Karpas-422 (cell line): ENCODE measurements at regions not wholly inside any gene's neighbourhood (a gene's known extent, or its start where the extent isn't known, plus 50 kb on each side); places are given as distances from the start of the nearest gene placed in this dataset.

Experiments
- DNase-seq: peaks from one replicate; pipeline ENCODE4 v3.0.0-alpha.2; 2015
- H2AFZ ChIP-seq: fragments of 200-600 bp; sonication (generic); 2 replicates; pipeline ENCODE4 v1.6.1; 2014; ENCODE audit warnings: antibody characterized with exemption, low read length, mixed read lengths
- H3K27ac ChIP-seq: fragments of 200-600 bp; sonication (generic); 2 replicates; pipeline ENCODE4 v1.5.1; 2014; ENCODE audit warnings: mild to moderate bottlenecking, low read length, moderate library complexity
- H3K27me3 ChIP-seq: fragments of 200-600 bp; sonication (generic); 2 replicates; pipeline ENCODE4 v1.6.1; 2014; ENCODE audit warnings: low read length, mixed read lengths
- H3K36me3 ChIP-seq: fragments of 200-600 bp; sonication (generic); 2 replicates; pipeline ENCODE4 v1.6.1; 2014; ENCODE audit warnings: low read length, mixed read lengths; ENCODE audit not compliant: insufficient read depth
- H3K4me1 ChIP-seq: fragments of 200-600 bp; sonication (generic); 2 replicates; pipeline ENCODE4 v1.6.1; 2014; ENCODE audit warnings: mild to moderate bottlenecking, low read length, mixed read lengths
- H3K4me2 ChIP-seq: fragments of 200-600 bp; sonication (generic); 2 replicates; pipeline ENCODE4 v1.6.1; 2014; ENCODE audit warnings: low read length, low read depth, mild to moderate bottlenecking; ENCODE audit not compliant: poor library complexity, severe bottlenecking
- H3K4me3 ChIP-seq: fragments of 200-600 bp; sonication (generic); 2 replicates; pipeline ENCODE4 v1.5.1; 2014; ENCODE audit warnings: mild to moderate bottlenecking, antibody characterized with exemption, low read length, mixed read lengths
- H3K79me2 ChIP-seq: fragments of 200-600 bp; sonication (generic); 2 replicates; pipeline ENCODE4 v1.6.1; 2014; ENCODE audit warnings: mild to moderate bottlenecking, low read length, mixed read lengths
- H3K9ac ChIP-seq: fragments of 200-600 bp; sonication (generic); 2 replicates; pipeline ENCODE4 v1.6.0; 2014; ENCODE audit warnings: low read length
- H3K9me2 ChIP-seq: fragments of 200-600 bp; sonication (generic), shearing (Covaris generic); replicated peaks from 2 replicates; pipeline ENCODE4 v1.6.0; 2014; ENCODE audit warnings: mild to moderate bottlenecking, low read length, moderate library complexity; ENCODE audit not compliant: insufficient read depth
- H3K9me3 ChIP-seq: fragments of 300-700, 200-600 bp; sonication (generic); 2 replicates; pipeline ENCODE4 v1.6.1; 2014; ENCODE audit warnings: low read length, mixed read lengths
- H4K20me1 ChIP-seq: fragments of 200-600 bp; sonication (generic); 2 replicates; pipeline ENCODE4 v1.6.1; 2014; ENCODE audit warnings: mild to moderate bottlenecking, antibody characterized with exemption, low read length, low read depth; ENCODE audit not compliant: insufficient read depth

- Histone ChIP-seq H4K20me1 (no peaks in the 10 kb centered on the region), H3K27me3 (no peaks in the 10 kb centered on the region), H3K4me2 (no peak overlapping the region), H3K9ac (no peak overlapping the region), H3K4me3 (no peak overlapping the region), H3K27ac (no peak overlapping the region), H2AFZ (no peak overlapping the region), H3K79me2 (no peaks in the 10 kb centered on the region), H3K4me1 (peaks cover 15% of the 10 kb centered on the region), H3K36me3 (no peaks in the 10 kb centered on the region), H3K9me2 (no peaks in the 10 kb centered on the region), H3K9me3 (no peaks in the 10 kb centered on the region)
- no peak for DNase-seq
Observed at GRCh38 chr12:92076101-92076500, 69.5 kb downstream of the BTG1 start.

GRCh38 chr12:92075425-92075914, 70.2 kb downstream of the BTG1 start:
- H3K9ac ChIP-seq, result no peak overlapping the region
- H4K20me1 ChIP-seq, result no peaks in the 10 kb centered on the region
- H3K27me3 ChIP-seq, result no peaks in the 10 kb centered on the region
- peak overlapping the region; percentile 7 for H3K4me2 ChIP-seq
- H3K79me2 ChIP-seq, result no peaks in the 10 kb centered on the region
- no peak overlapping the region for H2AFZ ChIP-seq
- no peaks in the 10 kb centered on the region for H3K36me3 ChIP-seq
- no peaks in the 10 kb centered on the region for H3K9me3 ChIP-seq
- H3K4me1 ChIP-seq, result peaks cover 15% of the 10 kb centered on the region
- no peaks in the 10 kb centered on the region for H3K9me2 ChIP-seq
- H3K4me3 ChIP-seq, result no peak overlapping the region
- DNase-seq, result peak; percentile 50
- H3K27ac ChIP-seq, result no peak overlapping the region

- Histone ChIP-seq H3K27ac (no peak overlapping the region), H3K9me3 (no peaks in the 10 kb centered on the region), H3K4me2 (no peak overlapping the region), H3K4me1 (peaks cover 15% of the 10 kb centered on the region), H3K79me2 (no peaks in the 10 kb centered on the region), H3K36me3 (no peaks in the 10 kb centered on the region), H3K9ac (no peak overlapping the region), H4K20me1 (no peaks in the 10 kb centered on the region), H2AFZ (no peak overlapping the region), H3K4me3 (no peak overlapping the region), H3K9me2 (no peaks in the 10 kb centered on the region), H3K27me3 (no peaks in the 10 kb centered on the region)
- no peak for DNase-seq
Observed at GRCh38 chr12:92074889-92075288, 70.8 kb downstream of the BTG1 start.

GRCh38 chr12:92073094-92073493, 72.6 kb downstream of the BTG1 start:
- H2AFZ ChIP-seq, result no peak overlapping the region
- H3K4me3 ChIP-seq, result no peak overlapping the region
- peaks cover 15% of the 10 kb centered on the region for H3K4me1 ChIP-seq
- no peaks in the 10 kb centered on the region for H4K20me1 ChIP-seq
- no peaks in the 10 kb centered on the region for H3K36me3 ChIP-seq
- no peaks in the 10 kb centered on the region for H3K9me3 ChIP-seq
- H3K79me2 ChIP-seq, result no peaks in the 10 kb centered on the region
- H3K27me3 ChIP-seq, result no peaks in the 10 kb centered on the region
- no peak overlapping the region for H3K9ac ChIP-seq
- H3K9me2 ChIP-seq, result no peaks in the 10 kb centered on the region
- H3K4me2 ChIP-seq, result no peak overlapping the region
- no peak for DNase-seq
- H3K27ac ChIP-seq, result no peak overlapping the region

- no peaks in the 10 kb centered on the region for H3K79me2 ChIP-seq
- H3K4me3 ChIP-seq, result no peak overlapping the region
Observed at GRCh38 chr12:92072112-92072511, 73.5 kb downstream of the BTG1 start.

GRCh38 chr12:92070864-92071445, 74.7 kb downstream of the BTG1 start:
- no peak overlapping the region for H3K4me3 ChIP-seq
- no peaks in the 10 kb centered on the region for H3K27me3 ChIP-seq
- H3K4me2 ChIP-seq, result no peak overlapping the region
- no peak overlapping the region for H3K9ac ChIP-seq
- no peaks in the 10 kb centered on the region for H3K9me3 ChIP-seq
- no peaks in the 10 kb centered on the region for H3K9me2 ChIP-seq
- no peaks in the 10 kb centered on the region for H3K79me2 ChIP-seq
- H3K27ac ChIP-seq, result no peak overlapping the region
- no peak for DNase-seq
- no peaks in the 10 kb centered on the region for H3K36me3 ChIP-seq
- H2AFZ ChIP-seq, result no peak overlapping the region
- H4K20me1 ChIP-seq, result no peaks in the 10 kb centered on the region
- H3K4me1 ChIP-seq, result peaks cover 8% of the 10 kb centered on the region

More at GRCh38 chr12:92072112-92072511, 73.5 kb downstream of the BTG1 start:
- H3K9me3 ChIP-seq, result no peaks in the 10 kb centered on the region
- no peaks in the 10 kb centered on the region for H3K27me3 ChIP-seq
- H3K9ac ChIP-seq, result no peak overlapping the region
- no peak for DNase-seq
- peaks cover 11% of the 10 kb centered on the region for H3K4me1 ChIP-seq
- no peak overlapping the region for H2AFZ ChIP-seq
- H3K9me2 ChIP-seq, result no peaks in the 10 kb centered on the region
- H3K4me2 ChIP-seq, result no peak overlapping the region
- no peaks in the 10 kb centered on the region for H3K36me3 ChIP-seq
- no peaks in the 10 kb centered on the region for H4K20me1 ChIP-seq
- no peak overlapping the region for H3K27ac ChIP-seq

- Histone ChIP-seq H3K27me3 (no peaks in the 10 kb centered on the region), H3K4me3 (no peak overlapping the region), H2AFZ (no peak overlapping the region), H3K9ac (no peak overlapping the region), H3K79me2 (no peaks in the 10 kb centered on the region), H3K9me2 (no peaks in the 10 kb centered on the region), H3K4me2 (no peak overlapping the region), H4K20me1 (no peaks in the 10 kb centered on the region), H3K27ac (no peak overlapping the region), H3K36me3 (no peaks in the 10 kb centered on the region), H3K9me3 (no peaks in the 10 kb centered on the region), H3K4me1 (peaks cover under 1% of the 10 kb centered on the region)
- no peak for DNase-seq
Observed at GRCh38 chr12:92070054-92070863, 75.4 kb downstream of the BTG1 start.

GRCh38 chr12:92068459-92068858, 77.2 kb downstream of the BTG1 start:
- no peaks in the 10 kb centered on the region for H3K9me2 ChIP-seq

More at GRCh38 chr12:92068459-92068858, 77.2 kb downstream of the BTG1 start:
- no peak for DNase-seq
- Histone ChIP-seq H3K27me3 (no peaks in the 10 kb centered on the region), H3K9me3 (no peaks in the 10 kb centered on the region), H3K79me2 (no peaks in the 10 kb centered on the region), H2AFZ (no peak overlapping the region), H4K20me1 (no peaks in the 10 kb centered on the region), H3K27ac (no peak overlapping the region), H3K36me3 (no peaks in the 10 kb centered on the region), H3K4me2 (no peak overlapping the region), H3K4me1 (no peaks in the 10 kb centered on the region), H3K9ac (no peak overlapping the region), H3K4me3 (no peak overlapping the region)
